ENCODE measurements at regions not wholly inside any gene's neighbourhood (a gene's known extent, or its start where the extent isn't known, plus 50 kb on each side); places are given as distances from the start of the nearest gene placed in this dataset.

GRCh38 chr18:22102953-22103646 is 66.3 kb upstream of the GATA6 start:
- Histone ChIP-seq H3K27me3 (replicated peaks in 1 of 2; ENCODE audit: control insufficient read depth in 2 of 2, insufficient read depth in 2 of 2, low read length in 1 of 2) (no peaks in the 10 kb centered on the region), H2AFZ (ENCODE audit: control insufficient read depth, low read depth, low read length) (no peak overlapping the region), H3K9ac (ENCODE audit: control insufficient read depth, insufficient read depth, low read length) (no peak overlapping the region), H3K9me3 (replicated peaks; ENCODE audit: control insufficient read depth, insufficient read depth, low read length) (no peaks in the 10 kb centered on the region), H3K27ac (ENCODE audit: control insufficient read depth, insufficient read depth) (no peak overlapping the region), H3K4me3 (no peak overlapping the region), H3K4me2 (ENCODE audit: control insufficient read depth, insufficient read depth) (no peak overlapping the region), H4K20me1 (ENCODE audit: control insufficient read depth, insufficient read depth) (no peaks in the 10 kb centered on the region), H3K36me3 (ENCODE audit: control insufficient read depth in 2 of 2, insufficient read depth in 2 of 2, low read length in 1 of 2) (no peaks in the 10 kb centered on the region), H3K79me2 (ENCODE audit: control insufficient read depth, insufficient read depth, low read length) (no peaks in the 10 kb centered on the region), H3K4me1 (ENCODE audit: control insufficient read depth, insufficient read depth, low read length) (no peaks in the 10 kb centered on the region)
- CTCF ChIA-PET, result no interaction called here
- intact Hi-C loops (cut with micrococcal nuclease; ENCODE audit: unreplicated experiment) (no loop called here), in situ Hi-C loops (cut with MboI) (no loop called here)
- POLR2A ChIA-PET, result no interaction called here
- 0% methylated on average over 7 of the region's 7 CpGs for WGBS (ENCODE audit: insufficient coverage, insufficient replicate concordance, low lambda C conversion rate, missing lambda C conversion rate)
- SMC1A ChIA-PET (ENCODE audit: uncharacterized antibody, unreplicated experiment), result no interaction called here
- TF ChIP-seq REST (IDR thresholded peaks at IDR 0.05; ENCODE audit: low read depth, low read length) (no peak), E2F4 (IDR thresholded peaks at IDR 0.05; ENCODE audit: low read depth, low read length) (no peak), POLR2A (IDR thresholded peaks at IDR 0.05; ENCODE audit: low read depth, low read length) (no peak), ZNF217 (IDR thresholded peaks at IDR 0.05) (no peak), FOXM1 (IDR thresholded peaks at IDR 0.05; ENCODE audit: low read depth, low read length) (no peak)
- FAIRE-seq, result no peak
- no peak for DNase-seq (ENCODE audit: low read depth, low spot score)
- no peak for ATAC-seq
- RAD21 ChIA-PET (ENCODE audit: unreplicated experiment), result no interaction called here
- BruUV-seq (replicated peaks), result no TSS peak
